ENCODE measurements at regions not wholly inside any gene's neighbourhood (a gene's known extent, or its start where the extent isn't known, plus 50 kb on each side); places are given as distances from the start of the nearest gene placed in this dataset.

DNA sequence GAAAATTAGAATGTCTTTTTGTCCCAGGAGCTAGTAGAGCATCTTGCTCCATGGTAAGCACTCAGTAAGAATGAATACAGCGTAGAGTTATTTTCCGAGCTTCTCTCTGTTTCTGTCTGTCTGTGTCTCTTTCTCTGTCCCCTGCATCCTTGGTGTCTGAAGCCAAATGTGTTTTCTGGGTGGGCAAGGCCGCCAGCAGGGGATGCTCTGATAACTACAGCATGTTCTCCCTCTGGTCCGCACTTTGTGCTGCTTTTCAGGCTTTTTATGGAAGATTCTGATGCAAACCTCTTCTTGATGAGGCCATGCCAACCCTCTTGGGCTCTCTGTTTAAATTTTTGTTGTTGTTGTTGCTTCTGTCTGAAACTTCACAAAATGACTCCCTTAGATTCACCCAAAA is 142.8 kb upstream of the UBL3 start:
- no peak for DNase-seq

- DNase-seq, result peak; percentile 78
Observed at GRCh38 chr13:29991343-29991742, 140.9 kb upstream of the UBL3 start.

DNA sequence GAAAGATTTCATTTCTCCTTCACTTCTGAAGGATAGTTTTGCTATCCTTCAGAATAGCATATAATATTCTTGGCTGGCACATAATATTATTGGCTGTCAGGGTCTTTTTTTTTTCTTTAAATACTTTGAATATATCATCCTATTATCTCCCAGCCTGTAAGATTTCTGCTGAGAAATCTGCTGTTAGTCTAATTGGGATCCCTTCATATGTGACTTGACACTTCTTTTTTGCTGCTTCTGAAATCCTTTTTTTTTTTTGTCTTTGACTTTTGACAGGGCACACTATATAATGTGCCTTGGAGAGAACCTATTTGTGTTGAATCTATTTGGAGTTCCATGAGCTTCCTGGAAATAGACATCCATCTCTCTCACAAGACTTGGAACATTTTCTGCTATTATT is 136.9 kb upstream of the UBL3 start:
- DNase-seq, result no peak

- DNase-seq, result no peak
Observed at GRCh38 chr13:29980339-29980738, 129.9 kb upstream of the UBL3 start.

DNA sequence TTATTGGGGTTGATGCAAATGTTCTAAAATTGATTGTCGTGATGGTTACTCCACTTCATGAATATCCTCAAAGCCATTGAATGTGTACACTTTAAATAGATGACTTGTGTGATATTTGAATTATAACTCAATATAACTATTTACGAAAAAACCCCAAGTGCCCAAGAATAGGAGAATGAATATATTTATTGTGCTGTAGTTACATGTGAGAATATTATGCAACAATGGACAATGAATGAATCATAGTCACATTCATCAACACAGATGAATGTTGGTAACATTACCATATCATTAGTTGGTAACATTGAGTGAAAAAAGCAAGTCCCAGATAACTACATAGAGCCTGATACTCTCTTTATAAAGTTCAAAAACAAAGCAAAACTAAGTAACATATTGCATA is 127.8 kb upstream of the UBL3 start:
- no peak for DNase-seq

DNA sequence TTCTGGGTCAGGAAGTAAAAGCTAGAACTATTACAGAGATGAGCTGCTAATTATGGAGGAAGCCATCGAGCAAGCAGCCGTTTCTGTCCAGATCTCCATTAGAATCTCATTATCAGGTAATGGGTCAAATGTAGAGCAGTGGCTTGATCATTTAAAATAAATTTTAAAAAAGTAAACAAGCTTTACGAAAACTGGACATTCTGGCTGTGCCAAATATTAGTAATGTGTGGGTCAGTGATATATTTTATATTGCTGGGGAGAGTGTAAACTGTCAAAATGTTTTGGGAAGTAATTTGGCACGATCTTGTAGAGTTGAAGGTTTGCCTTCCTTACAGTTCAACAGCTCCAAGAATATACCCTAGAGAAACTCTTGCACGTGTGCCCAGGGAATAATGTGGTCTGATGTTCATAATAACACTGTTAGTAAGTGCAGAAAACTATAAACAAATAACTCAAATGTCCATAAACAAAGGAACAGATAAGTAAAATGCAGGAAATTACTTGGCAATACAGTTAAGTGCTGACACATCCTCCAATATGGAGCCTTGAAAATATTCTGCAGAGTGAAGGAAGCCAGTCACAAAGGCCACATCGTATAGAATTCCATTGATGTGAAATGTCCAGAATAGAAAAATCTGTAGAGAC is 127.2 kb upstream of the UBL3 start:
- DNase-seq, result no peak

DNA sequence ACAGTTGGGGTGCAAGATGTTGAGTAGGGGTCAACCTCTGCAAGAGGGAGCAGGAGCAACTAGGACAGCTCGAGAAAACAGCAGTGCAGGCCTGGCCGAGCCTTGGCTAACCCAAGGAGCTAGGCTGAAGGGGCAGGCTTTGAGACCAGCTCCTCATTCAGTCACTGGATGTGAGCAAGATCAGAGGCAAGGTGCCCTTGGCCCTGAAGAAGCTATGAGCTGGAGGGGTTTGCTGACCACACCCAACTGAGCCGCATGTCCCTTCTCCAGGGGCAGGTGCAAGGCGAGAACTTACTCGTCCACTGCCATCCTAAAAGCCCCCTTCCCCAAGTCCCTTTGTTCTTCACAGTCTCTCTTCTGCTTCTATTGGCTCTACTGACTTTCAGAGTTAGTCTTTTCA is 126.1 kb upstream of the UBL3 start:
- DNase-seq, result no peak

DNA sequence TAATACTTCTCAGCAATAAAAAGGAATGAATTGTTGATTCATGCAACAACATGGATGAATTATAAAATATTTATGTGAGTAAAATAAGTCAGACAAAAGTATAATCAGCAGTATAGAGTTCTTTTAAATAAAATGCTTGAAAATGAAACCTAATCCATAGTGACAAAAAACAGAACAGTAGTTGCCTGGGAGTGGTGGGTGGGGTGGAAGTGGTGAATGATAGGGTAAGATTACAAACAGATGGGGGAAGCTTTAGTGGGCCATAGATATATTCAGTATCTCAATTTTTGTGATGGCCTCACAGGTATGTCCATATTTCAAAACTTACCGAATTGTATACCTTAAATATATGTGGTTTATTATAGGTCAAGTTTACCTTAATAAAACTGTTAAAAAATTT is 124.9 kb upstream of the UBL3 start:
- no peak for DNase-seq

DNA sequence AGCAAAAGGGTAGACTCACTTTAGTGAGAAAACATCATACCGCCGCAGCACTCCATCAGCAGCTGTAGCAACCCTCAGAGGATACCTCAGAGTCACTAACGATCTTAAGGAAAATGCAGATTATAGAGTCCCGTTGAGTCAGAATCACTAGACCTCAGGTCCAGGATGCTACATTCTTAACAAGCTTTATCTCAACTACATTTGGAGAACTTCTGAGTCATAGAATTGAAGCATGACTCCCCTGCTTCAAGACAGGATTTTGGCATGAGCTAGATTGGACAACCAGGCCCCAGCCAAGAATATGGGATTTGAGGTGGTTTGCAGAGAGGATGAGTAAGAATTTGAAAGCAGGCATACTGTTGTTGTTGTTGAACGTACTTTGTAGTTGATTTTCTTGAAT is 118.9 kb upstream of the UBL3 start:
- no peak for DNase-seq

DNA sequence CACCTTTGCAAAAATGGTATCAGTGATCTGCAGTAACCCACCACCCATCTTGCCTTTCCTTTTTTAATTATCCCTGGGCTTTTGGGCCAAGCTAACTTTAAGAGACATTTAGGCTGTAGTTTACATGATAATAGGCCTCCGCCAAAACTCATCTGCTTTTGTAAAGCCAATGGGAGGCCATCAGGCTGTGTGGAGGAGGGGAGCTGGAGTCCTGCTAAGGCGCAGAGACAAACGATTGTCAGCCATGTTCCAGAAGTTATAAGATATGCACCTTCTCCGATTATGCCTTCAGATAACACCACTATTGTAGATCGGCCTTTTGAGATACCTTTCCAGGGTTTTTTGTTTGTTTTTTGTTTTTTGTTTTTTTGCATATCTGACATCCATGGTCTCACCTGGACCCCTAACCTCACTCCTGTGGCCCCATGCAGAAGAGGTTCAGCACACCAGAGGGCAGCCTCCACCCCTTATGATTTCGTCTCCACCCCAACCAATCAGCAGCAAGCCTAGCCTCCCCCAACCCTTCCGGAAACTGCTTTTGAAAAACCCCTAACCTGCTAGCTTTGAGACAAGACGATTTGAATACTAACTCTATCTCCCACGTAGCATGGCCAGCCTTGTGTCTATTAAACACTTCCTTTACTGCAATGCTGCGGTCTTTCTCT is 113.9 kb upstream of the UBL3 start:
- no peak for DNase-seq

GRCh38 chr13:29963089-29963488 is 112.7 kb upstream of the UBL3 start:
- DNase-seq, result no peak

DNA sequence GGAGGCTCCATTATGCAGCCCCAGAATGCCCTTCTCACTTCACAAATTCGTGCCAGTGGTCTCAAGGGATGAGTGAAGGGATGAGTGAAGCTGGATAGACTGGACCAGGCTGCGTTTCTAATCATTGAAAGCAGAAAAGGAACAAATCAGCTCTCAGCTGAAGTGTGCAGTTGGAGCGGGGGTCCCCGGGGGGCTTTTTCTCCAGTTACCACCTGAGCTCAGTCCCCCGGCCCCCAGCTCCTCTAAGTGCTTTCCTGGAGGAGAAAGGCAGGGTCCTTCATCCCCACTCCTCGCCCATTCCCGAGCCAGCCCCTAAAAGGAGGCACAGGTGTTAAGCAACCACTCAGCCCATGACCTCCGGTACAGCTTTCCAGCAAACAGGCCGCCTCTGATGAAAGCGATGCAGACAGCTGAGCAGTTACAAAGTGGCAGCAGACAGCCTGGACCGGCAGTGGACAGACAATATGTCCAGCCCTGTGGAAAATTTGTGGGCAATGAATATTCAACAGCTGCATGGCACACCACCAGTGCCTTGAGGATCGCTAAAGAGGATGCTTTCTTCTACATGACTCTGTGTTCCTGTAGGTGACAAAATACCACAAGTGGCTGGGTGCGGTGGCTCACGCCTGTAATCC is 110.7 kb upstream of the UBL3 start:
- DNase-seq, result no peak

DNA sequence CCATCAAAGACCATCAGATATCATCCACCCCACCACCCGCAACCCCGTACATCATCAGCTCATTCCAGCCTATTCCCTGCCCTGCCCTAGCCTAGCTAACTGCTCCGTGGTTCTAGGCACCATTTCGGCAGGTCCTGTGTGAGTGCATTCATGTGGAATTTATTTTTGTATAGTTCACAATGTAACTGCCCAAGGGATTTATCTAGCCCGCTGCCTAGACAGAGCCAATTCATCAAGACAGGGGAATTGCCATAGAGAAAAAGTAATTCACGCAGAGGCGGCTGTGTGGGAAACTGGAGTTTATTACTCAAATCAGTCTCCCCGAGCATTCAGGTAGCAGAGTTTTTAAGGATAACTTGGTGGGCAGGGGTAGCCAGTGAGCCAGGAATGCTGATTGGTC is 109.2 kb upstream of the UBL3 start:
- DNase-seq, result no peak

- no peak for DNase-seq
Observed at GRCh38 chr13:29959086-29959485, 108.7 kb upstream of the UBL3 start.

GRCh38 chr13:29958476-29958875 is 108.1 kb upstream of the UBL3 start:
- no peak for DNase-seq

DNA sequence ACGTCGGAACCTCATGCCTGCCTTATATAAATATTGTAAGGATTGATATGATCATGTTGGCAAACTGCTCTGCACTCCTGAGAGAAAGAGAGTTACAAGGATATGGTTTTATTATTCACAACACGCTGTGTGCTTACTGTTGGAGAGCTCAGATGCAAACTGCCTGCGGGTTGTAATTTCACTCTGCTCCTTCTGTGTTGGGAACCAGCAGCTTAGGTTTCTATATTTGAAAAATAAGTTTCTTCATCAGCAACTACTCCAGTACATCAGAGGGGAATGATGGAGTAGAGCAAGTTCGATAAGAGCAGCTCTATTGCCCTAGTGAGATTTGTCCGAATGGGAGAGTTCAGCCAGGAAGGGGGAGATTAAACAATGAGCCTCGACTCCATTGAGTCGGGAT is 106.9 kb upstream of the UBL3 start:
- no peak for DNase-seq

DNA sequence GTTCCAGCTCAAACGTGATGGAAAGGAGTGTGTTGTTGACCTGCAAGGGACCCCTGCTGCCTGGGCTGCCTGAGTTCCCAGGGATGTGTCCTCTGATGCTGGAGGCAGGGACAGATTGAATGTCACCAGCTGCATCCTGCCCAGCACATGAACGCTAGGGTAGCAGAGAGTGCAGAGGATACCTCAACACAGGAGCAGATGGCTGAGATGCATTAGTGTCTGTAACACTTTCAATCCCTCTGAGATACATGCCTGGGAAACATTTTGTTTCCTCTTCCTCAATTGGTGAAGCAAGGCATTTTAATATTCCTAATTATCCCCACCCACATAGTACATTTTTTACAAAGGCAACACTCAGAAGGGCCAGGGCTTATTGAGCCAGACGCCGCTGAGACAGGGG is 106.4 kb upstream of the UBL3 start:
- DNase-seq, result no peak

DNA sequence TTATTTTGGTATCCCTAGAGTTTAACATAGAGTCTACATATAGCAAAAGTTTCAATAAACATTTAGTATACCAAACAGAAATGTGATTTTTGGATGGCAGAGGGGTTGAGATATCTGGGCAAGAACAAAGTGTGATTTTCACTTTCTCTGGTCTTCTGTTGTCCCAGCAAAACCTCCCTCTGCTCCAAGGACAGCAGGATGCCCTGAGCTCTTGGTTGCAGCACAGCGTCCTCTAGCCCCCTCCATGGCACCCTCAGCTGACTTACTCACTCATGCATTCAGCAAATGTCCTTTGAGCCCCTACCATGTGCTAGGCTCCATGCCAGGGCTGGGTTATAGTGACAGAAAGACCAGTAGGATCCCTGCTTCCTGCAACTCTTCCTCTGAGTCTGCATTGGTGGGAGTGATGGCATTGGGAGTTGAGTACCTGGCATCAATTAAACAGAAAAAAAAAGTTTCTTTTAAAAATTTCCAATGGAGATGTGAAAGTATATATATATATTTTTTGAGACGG is 104.8 kb upstream of the UBL3 start:
- DNase-seq, result no peak

DNA sequence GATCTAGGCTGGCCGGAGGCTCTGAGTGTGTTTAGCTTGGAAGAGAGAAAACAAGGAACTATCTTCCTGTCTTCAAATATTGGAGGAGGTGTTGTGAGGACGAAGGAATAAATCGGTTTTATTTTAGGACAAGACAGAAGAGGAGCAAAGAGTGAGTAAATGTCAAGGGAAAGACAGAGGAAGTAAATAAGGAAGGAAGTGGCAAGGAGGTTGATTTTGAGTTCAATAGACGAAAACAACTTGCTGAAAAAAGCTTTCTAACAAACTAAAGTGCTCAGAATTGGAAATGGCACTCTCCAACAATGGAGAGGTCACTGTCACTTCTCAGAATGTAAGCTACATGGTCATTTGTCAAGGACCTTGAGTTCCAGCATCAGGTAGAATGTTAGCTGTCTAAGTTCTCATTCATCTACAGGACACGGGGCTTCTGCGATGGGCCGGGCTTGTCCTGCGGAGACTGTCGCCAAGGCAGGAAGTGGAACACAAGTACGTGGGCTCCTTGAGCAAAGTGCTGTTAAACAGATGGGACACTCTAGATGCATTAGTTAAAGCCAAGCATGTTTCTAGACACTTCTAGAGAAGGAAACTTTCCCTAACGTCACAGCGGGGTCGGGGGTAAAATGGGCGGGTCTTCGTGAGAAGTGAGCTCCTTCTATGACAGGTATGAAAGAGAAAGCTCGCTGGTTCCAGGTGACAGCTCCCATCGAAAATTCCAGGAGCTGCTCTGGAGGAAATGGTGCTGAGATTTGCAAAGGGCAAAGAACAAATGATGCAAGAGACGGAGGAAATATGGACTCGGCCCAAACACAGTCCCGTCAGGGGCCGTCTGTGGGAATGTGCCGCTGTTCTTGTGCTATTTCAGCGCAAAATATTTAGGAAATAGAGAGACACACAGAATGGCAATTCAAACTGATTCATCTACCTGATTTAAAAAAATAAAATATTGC is 103.9 kb upstream of the UBL3 start:
- DNase-seq, result no peak

DNA sequence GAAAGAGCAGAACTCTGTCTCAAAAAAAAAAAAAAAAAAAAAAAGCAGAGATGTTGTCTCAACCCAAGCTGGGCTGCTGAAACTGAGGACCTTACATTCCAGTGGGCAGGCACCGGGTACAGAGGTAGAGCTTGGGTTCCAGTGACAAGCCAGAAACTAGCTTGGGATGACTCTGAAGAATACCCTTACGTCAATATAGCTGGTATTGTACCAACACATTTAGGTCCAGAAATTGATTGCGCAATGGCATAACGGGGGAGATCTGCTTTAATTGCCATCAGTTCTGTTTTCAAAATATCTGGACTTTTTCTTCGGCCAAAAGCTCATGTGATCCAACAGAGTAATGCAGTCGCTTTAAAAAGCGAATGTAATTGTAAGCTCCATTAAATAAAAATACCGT is 103.1 kb upstream of the UBL3 start:
- no peak for DNase-seq

GRCh38 chr13:29952245-29952644 is 101.8 kb upstream of the UBL3 start:
- DNase-seq, result no peak

GRCh38 chr13:29948791-29949190 is 98.4 kb upstream of the UBL3 start:
- no peak for DNase-seq

DNA sequence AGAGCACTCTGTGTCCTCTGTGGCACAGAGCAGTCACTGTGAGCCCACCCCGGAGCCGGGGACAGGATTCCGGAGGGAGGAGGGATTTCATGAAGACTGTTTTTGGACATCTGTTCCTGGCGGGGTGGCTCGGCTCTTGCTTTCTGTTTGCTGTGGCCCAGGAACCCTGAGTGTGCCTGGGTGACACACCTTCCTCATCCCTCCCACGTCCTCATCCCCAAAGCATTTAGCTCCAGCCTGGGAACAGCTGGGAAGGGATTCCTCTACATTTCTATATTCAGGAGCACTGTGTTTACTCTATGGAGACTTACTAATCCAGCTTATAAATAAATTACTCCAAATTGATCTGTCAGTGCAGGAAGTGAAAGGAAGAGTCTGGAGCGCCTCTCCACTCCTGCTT is 97.8 kb upstream of the UBL3 start:
- DNase-seq, result no peak
